ENCODE measurements at regions not wholly inside any gene's neighbourhood (a gene's known extent, or its start where the extent isn't known, plus 50 kb on each side); places are given as distances from the start of the nearest gene placed in this dataset.

DNA sequence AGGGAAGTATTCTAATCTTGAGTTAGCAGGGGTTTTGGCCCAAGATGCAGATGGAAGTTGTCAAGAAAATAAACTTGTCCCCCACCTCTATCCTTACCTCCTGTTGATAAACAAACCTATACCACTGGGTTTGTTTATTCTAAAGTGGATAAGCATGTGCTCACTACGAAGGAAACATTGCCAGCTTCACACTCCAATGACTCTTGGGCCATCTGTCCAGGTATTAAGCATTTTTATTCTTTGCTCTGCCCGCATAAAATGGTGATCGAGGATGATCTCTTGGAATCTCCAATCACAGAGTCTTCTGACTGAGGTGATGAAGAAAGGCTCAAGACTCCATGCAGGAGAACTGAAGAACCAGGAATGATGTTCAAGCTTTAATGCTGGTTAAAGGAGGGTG is 1908.4 kb upstream of the PIK3C3 start:
- TF ChIP-seq ELF4 (IDR thresholded peaks at IDR 0.05), result no peak
- TF ChIP-seq SP1 (IDR thresholded peaks at IDR 0.05), result no peak
- no peak for TF ChIP-seq CTBP1 (IDR thresholded peaks at IDR 0.05; ENCODE audit: borderline replicate concordance)
- TF ChIP-seq NFRKB (IDR thresholded peaks at IDR 0.05), result no peak
- TF ChIP-seq FOXM1 (IDR thresholded peaks at IDR 0.05; ENCODE audit: borderline replicate concordance), result no peak
- no peak for TF ChIP-seq BHLHE40 (IDR thresholded peaks at IDR 0.05; ENCODE audit: borderline replicate concordance)
- TF ChIP-seq FOXA1 (IDR thresholded peaks at IDR 0.05), result no peak
- no peak for TF ChIP-seq SUZ12 (IDR thresholded peaks at IDR 0.05)
- no peak for TF ChIP-seq LEF1 (IDR thresholded peaks at IDR 0.05; ENCODE audit: borderline replicate concordance)
- no peak for TF ChIP-seq HDGF (IDR thresholded peaks at IDR 0.05; ENCODE audit: borderline replicate concordance)
- TF ChIP-seq, protein P1, sequence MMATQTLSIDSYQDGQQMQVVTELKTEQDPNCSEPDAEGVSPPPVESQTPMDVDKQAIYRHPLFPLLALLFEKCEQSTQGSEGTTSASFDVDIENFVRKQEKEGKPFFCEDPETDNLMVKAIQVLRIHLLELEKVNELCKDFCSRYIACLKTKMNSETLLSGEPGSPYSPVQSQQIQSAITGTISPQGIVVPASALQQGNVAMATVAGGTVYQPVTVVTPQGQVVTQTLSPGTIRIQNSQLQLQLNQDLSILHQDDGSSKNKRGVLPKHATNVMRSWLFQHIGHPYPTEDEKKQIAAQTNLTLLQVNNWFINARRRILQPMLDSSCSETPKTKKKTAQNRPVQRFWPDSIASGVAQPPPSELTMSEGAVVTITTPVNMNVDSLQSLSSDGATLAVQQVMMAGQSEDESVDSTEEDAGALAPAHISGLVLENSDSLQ (IDR thresholded peaks at IDR 0.05), result no peak
- TF ChIP-seq FOXK2 (IDR thresholded peaks at IDR 0.05), result no peak

All from HEK293T (cell line).